ENCODE measurements at regions not wholly inside any gene's neighbourhood (a gene's known extent, or its start where the extent isn't known, plus 50 kb on each side); places are given as distances from the start of the nearest gene placed in this dataset.

DNA sequence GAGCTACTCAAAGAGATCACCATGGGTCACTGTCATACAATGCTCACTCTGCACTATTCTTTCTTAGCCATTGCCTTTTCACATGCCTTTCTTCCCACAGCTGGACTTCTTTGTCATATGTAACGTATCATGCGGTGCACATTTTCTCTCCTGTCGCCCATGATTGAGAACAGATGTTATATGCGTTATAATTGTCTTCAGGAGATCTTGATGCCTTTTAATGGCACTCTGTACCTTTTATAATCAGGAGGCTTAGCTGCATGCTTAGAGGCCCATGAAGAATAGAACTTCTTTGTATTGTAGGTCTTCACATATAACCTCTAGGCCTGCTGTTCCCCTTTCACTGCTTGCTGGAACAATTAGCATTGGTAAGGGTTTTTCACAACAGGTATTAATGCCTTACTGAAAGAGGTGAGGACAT is 436.1 kb downstream of the CDH10 start:
- DNase-seq = no peak
- CTCF ChIA-PET = no interaction called here

More for the DNA sequence above, 436.1 kb downstream of the CDH10 start:
- Histone ChIP-seq H3K23ac (ENCODE audit: low read depth, low read length) (no peak overlapping the region), H3K9me1 (ENCODE audit: insufficient read depth, low read length) (no peaks in the 10 kb centered on the region), H4K91ac (ENCODE audit: insufficient read depth, low read depth, low read length) (no peak overlapping the region), H4K8ac (ENCODE audit: low read depth in 2 of 2, low read length in 2 of 2) (no peak overlapping the region), H3K27me3 (ENCODE audit: control insufficient read depth, insufficient read depth, low read length) (no peaks in the 10 kb centered on the region), H2BK5ac (ENCODE audit: low read depth, low read length, poor library complexity, severe bottlenecking) (no peak overlapping the region), H3K36me3 (ENCODE audit: control insufficient read depth, insufficient read depth, low read length) (no peaks in the 10 kb centered on the region), H3K4me3 (ENCODE audit: insufficient read depth, low read depth, low read length) (no peak overlapping the region), H4K5ac (ENCODE audit: low read depth, low read length) (no peak overlapping the region), H2BK120ac (ENCODE audit: low read depth, low read length) (no peak overlapping the region), H2BK15ac (ENCODE audit: low read depth, low read length) (no peak overlapping the region), H3K18ac (ENCODE audit: low read depth, low read length) (no peak overlapping the region), H2AK5ac (ENCODE audit: low read depth, low read length) (no peak overlapping the region), H3K4me2 (ENCODE audit: low read depth, low read length) (no peak overlapping the region), H2AFZ (replicated peaks; ENCODE audit: low read length, poor library complexity) (no peak overlapping the region), H3K9me3 (ENCODE audit: control insufficient read depth, insufficient read depth, low read length) (peaks cover 9% of the 10 kb centered on the region; the same call in 1 of the 2 replicates), H4K20me1 (ENCODE audit: insufficient read depth, low read length) (no peaks in the 10 kb centered on the region), H3K27ac (ENCODE audit: insufficient read depth, low read length) (no peak overlapping the region), H2AK9ac (replicated peaks; ENCODE audit: low read depth, low read length, poor library complexity) (no peak overlapping the region), H3K4ac (ENCODE audit: low read depth, low read length) (no peak overlapping the region), H3K79me1 (ENCODE audit: low read depth in 1 of 2, low read length in 2 of 2) (no peaks in the 10 kb centered on the region), H3K4me1 (ENCODE audit: control insufficient read depth, insufficient read depth, low read length) (no peaks in the 10 kb centered on the region), H3K9ac (ENCODE audit: low read depth, low read length) (no peak overlapping the region), H3K56ac (ENCODE audit: extremely low read depth, insufficient read depth, low read length) (no peak overlapping the region), H2BK20ac (ENCODE audit: low read depth, low read length) (no peak overlapping the region), H3K14ac (replicated peaks; ENCODE audit: low read depth, low read length) (no peak overlapping the region)
- TF ChIP-seq MAZ (IDR thresholded peaks at IDR 0.05; ENCODE audit: borderline replicate concordance, low read depth, low read length) (no peak), POLR2A (IDR thresholded peaks at IDR 0.05; ENCODE audit: low read depth, low read length) (no peak), NFE2L2 (IDR thresholded peaks at IDR 0.05; ENCODE audit: low read depth, low read length) (no peak), RFX5 (IDR thresholded peaks at IDR 0.05; ENCODE audit: low read depth, low read length) (no peak), FOS (IDR thresholded peaks at IDR 0.05; ENCODE audit: low read depth, low read length) (no peak), RCOR1 (IDR thresholded peaks at IDR 0.05; ENCODE audit: insufficient replicate concordance, low read length) (no peak), CHD1 (IDR thresholded peaks at IDR 0.05; ENCODE audit: low read depth, low read length) (no peak), MAFK (IDR thresholded peaks at IDR 0.05; ENCODE audit: low read depth, low read length) (no peak), BHLHE40 (IDR thresholded peaks at IDR 0.05; ENCODE audit: low read depth, low read length) (no peak), RAD21 (IDR thresholded peaks at IDR 0.05; ENCODE audit: low read length) (no peak), SMC3 (IDR thresholded peaks at IDR 0.05; ENCODE audit: low read depth, low read length) (no peak), MXI1 (IDR thresholded peaks at IDR 0.05; ENCODE audit: borderline replicate concordance, low read depth, low read length) (no peak), CEBPB (IDR thresholded peaks at IDR 0.05; ENCODE audit: low read depth, low read length) (no peak)
- TF ChIP-seq, protein P1, sequence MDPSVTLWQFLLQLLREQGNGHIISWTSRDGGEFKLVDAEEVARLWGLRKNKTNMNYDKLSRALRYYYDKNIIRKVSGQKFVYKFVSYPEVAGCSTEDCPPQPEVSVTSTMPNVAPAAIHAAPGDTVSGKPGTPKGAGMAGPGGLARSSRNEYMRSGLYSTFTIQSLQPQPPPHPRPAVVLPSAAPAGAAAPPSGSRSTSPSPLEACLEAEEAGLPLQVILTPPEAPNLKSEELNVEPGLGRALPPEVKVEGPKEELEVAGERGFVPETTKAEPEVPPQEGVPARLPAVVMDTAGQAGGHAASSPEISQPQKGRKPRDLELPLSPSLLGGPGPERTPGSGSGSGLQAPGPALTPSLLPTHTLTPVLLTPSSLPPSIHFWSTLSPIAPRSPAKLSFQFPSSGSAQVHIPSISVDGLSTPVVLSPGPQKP (IDR thresholded peaks at IDR 0.05; ENCODE audit: borderline replicate concordance, low read depth, low read length) = no peak
- TF ChIP-seq, protein P2, sequence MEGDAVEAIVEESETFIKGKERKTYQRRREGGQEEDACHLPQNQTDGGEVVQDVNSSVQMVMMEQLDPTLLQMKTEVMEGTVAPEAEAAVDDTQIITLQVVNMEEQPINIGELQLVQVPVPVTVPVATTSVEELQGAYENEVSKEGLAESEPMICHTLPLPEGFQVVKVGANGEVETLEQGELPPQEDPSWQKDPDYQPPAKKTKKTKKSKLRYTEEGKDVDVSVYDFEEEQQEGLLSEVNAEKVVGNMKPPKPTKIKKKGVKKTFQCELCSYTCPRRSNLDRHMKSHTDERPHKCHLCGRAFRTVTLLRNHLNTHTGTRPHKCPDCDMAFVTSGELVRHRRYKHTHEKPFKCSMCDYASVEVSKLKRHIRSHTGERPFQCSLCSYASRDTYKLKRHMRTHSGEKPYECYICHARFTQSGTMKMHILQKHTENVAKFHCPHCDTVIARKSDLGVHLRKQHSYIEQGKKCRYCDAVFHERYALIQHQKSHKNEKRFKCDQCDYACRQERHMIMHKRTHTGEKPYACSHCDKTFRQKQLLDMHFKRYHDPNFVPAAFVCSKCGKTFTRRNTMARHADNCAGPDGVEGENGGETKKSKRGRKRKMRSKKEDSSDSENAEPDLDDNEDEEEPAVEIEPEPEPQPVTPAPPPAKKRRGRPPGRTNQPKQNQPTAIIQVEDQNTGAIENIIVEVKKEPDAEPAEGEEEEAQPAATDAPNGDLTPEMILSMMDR (conservative IDR thresholded peaks at IDR 0.05; ENCODE audit: low read depth, low read length) = no peak
- TF ChIP-seq, protein P3, sequence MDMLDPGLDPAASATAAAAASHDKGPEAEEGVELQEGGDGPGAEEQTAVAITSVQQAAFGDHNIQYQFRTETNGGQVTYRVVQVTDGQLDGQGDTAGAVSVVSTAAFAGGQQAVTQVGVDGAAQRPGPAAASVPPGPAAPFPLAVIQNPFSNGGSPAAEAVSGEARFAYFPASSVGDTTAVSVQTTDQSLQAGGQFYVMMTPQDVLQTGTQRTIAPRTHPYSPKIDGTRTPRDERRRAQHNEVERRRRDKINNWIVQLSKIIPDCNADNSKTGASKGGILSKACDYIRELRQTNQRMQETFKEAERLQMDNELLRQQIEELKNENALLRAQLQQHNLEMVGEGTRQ (IDR thresholded peaks at IDR 0.05; ENCODE audit: low read depth, low read length) = no peak
- intact Hi-C loops (cut with micrococcal nuclease) (no loop called here), dilution Hi-C loops (cut with HindIII; ENCODE audit: low sequenced_read_pairs, unreplicated experiment) (no loop called here), in situ Hi-C loops (cut with MboI; ENCODE audit: low sequenced_read_pairs) (no loop called here)
- POLR2A ChIA-PET (ENCODE audit: unreplicated experiment) = no interaction called here
- no peak for ATAC-seq (ENCODE audit: low read depth)
- WGBS, 2 experiments (ENCODE audit: extremely low coverage in 2 of 2, insufficient read length in 1 of 2) = no CpG with 5 or more reads among the region's 4 CpGs
- BruUV-seq (replicated peaks) = no TSS peak

Data from IMR-90 (cell line).